Mesenchymal stem cell (in vitro differentiated cells and primary cell): ENCODE measurements at regions not wholly inside any gene's neighbourhood (a gene's known extent, or its start where the extent isn't known, plus 50 kb on each side); places are given as distances from the start of the nearest gene placed in this dataset.

ENCODE experiments used
- DNase-seq: peaks from one replicate; pipeline ENCODE4 v3.0.0-alpha.2; 2013
- H2AFZ ChIP-seq: one replicate; pipeline ENCODE4 v1.6.1; 2013; ENCODE audit warnings: low read depth, mild to moderate bottlenecking, control low read depth, inconsistent platforms, low read length, moderate library complexity
- H2AK5ac ChIP-seq: 2 replicates; pipeline ENCODE4 v1.6.1; 2013; ENCODE audit warnings: low read length, moderate library complexity, mild to moderate bottlenecking, inconsistent platforms; ENCODE audit not compliant: severe bottlenecking
- H2BK120ac ChIP-seq: one replicate; pipeline ENCODE4 v1.6.1; 2013; ENCODE audit warnings: low read depth, mild to moderate bottlenecking, inconsistent platforms, low read length, moderate library complexity
- H2BK12ac ChIP-seq, 2 experiments: one replicate each; pipeline ENCODE4 v1.6.1; 2013; ENCODE audit warnings: inconsistent platforms in 2 of 2, low read length in 2 of 2, mild to moderate bottlenecking in 2 of 2, moderate library complexity in 2 of 2, control low read depth in 1 of 2
- H2BK15ac ChIP-seq: one replicate; pipeline ENCODE4 v1.6.1; 2013; ENCODE audit warnings: mild to moderate bottlenecking, low read depth, inconsistent platforms; ENCODE audit not compliant: poor library complexity, severe bottlenecking
- H2BK5ac ChIP-seq: 2 replicates; pipeline ENCODE4 v1.6.1; 2013; ENCODE audit warnings: low read depth, mild to moderate bottlenecking, low read length, control low read depth, inconsistent platforms; ENCODE audit not compliant: poor library complexity, severe bottlenecking
- H3K14ac ChIP-seq, 2 experiments: one replicate each; pipeline ENCODE4 v1.6.1; 2013; ENCODE audit warnings: inconsistent platforms in 2 of 2, low read length in 2 of 2, control low read depth in 1 of 2, mild to moderate bottlenecking in 1 of 2, moderate library complexity in 1 of 2
- H3K18ac ChIP-seq, 2 experiments: one replicate each; pipeline ENCODE4 v1.6.1; 2013; ENCODE audit warnings: inconsistent platforms in 2 of 2, low read length in 2 of 2, control low read depth in 1 of 2, low read depth in 1 of 2, mild to moderate bottlenecking in 1 of 2
- H3K23ac ChIP-seq, 2 experiments: one replicate each; pipeline ENCODE4 v1.6.1; 2013; ENCODE audit warnings: inconsistent platforms in 2 of 2, low read length in 2 of 2, mild to moderate bottlenecking in 2 of 2, moderate library complexity in 2 of 2, control low read depth in 1 of 2
- H3K27ac ChIP-seq: 2 replicates; pipeline ENCODE4 v1.5.1; 2013; ENCODE audit warnings: mild to moderate bottlenecking, moderate library complexity, low read length, control low read depth, inconsistent platforms; ENCODE audit not compliant: poor library complexity, severe bottlenecking
- H3K27me3 ChIP-seq, 2 experiments: 2 replicates each; pipeline versions ENCODE4 v1.6.1 to v1.7.0; 2013; ENCODE audit warnings: low read length in 2 of 2, mild to moderate bottlenecking in 2 of 2, moderate library complexity in 2 of 2, control low read depth in 1 of 2, inconsistent platforms in 1 of 2; ENCODE audit not compliant: control insufficient read depth in 1 of 2, insufficient read depth in 1 of 2
- H3K36me3 ChIP-seq, 2 experiments: 2 replicates each; pipeline versions ENCODE4 v1.6.1 to v1.7.0; 2013; ENCODE audit warnings: low read length in 2 of 2, control low read depth in 1 of 2, inconsistent platforms in 1 of 2, low read depth in 1 of 2, mild to moderate bottlenecking in 1 of 2; ENCODE audit not compliant: insufficient read depth in 2 of 2, control insufficient read depth in 1 of 2
- H3K4ac ChIP-seq, 2 experiments: one replicate each; pipeline ENCODE4 v1.6.1; 2013; ENCODE audit warnings: inconsistent platforms in 2 of 2, low read length in 2 of 2, mild to moderate bottlenecking in 2 of 2, moderate library complexity in 2 of 2, control low read depth in 1 of 2, low read depth in 1 of 2
- H3K4me1 ChIP-seq: 2 replicates; pipeline ENCODE4 v1.6.1; 2013; ENCODE audit warnings: low read depth, low read length, control low read depth; ENCODE audit not compliant: control insufficient read depth, insufficient read depth
- H3K4me2 ChIP-seq: 2 replicates; pipeline ENCODE4 v1.6.1; 2013; ENCODE audit warnings: low read length, mild to moderate bottlenecking, inconsistent platforms; ENCODE audit not compliant: poor library complexity, severe bottlenecking
- H3K4me3 ChIP-seq, 2 experiments: 2 replicates each; pipeline versions ENCODE4 v1.5.1 to v1.7.0; 2013; ENCODE audit warnings: low read length in 2 of 2, mild to moderate bottlenecking in 2 of 2, control low read depth in 1 of 2, low read depth in 1 of 2; ENCODE audit not compliant: insufficient read depth in 1 of 2
- H3K79me1 ChIP-seq: replicated peaks from 2 replicates; pipeline ENCODE4 v1.6.1; 2013; ENCODE audit warnings: mild to moderate bottlenecking, control low read depth, low read length, inconsistent platforms; ENCODE audit not compliant: poor library complexity, severe bottlenecking
- H3K9ac ChIP-seq: 2 replicates; pipeline ENCODE4 v1.7.0; 2013; ENCODE audit warnings: mild to moderate bottlenecking, low read length, moderate library complexity
- H3K9me3 ChIP-seq: 2 replicates; pipeline ENCODE4 v1.7.0; 2013; ENCODE audit warnings: mild to moderate bottlenecking, low read length; ENCODE audit not compliant: control insufficient read depth
- H4K8ac ChIP-seq: one replicate; pipeline ENCODE4 v1.6.1; 2013; ENCODE audit warnings: inconsistent platforms, mild to moderate bottlenecking, low read length, moderate library complexity
- H4K91ac ChIP-seq: one replicate; pipeline ENCODE4 v1.6.1; 2013; ENCODE audit warnings: mild to moderate bottlenecking, low read length, inconsistent platforms
- WGBS: methylation state at CpG from one replicate; pipeline ENCODE4 v1.1.7; 2013; ENCODE audit warnings: mixed read lengths; 5-methylcytosine and 5-hydroxymethylcytosine counted together

- no peak overlapping the region for H3K4me3 ChIP-seq
- no peak overlapping the region for H3K23ac ChIP-seq
- no peak overlapping the region for H3K4me2 ChIP-seq
- H3K4me1 ChIP-seq, result no peaks in the 10 kb centered on the region
- 98% methylated on average over 2 of the region's 5 CpGs for WGBS
- peaks cover 29% of the 10 kb centered on the region for H3K9me3 ChIP-seq
- H4K91ac ChIP-seq, result no peak overlapping the region
- DNase-seq, result no peak
- H3K4ac ChIP-seq, result no peak overlapping the region
- H3K18ac ChIP-seq, result no peak overlapping the region
- no peaks in the 10 kb centered on the region for H3K79me1 ChIP-seq
- no peak overlapping the region for H2BK15ac ChIP-seq
- no peak overlapping the region for H2BK120ac ChIP-seq
- H2AFZ ChIP-seq, result no peak overlapping the region
- H2BK12ac ChIP-seq, result no peak overlapping the region
- no peak overlapping the region for H3K9ac ChIP-seq
- no peak overlapping the region for H3K14ac ChIP-seq
- H3K27me3 ChIP-seq, result no peaks in the 10 kb centered on the region
- H2AK5ac ChIP-seq, result no peak overlapping the region
- no peak overlapping the region for H2BK5ac ChIP-seq
- no peak overlapping the region for H3K27ac ChIP-seq
- H3K36me3 ChIP-seq, result no peaks in the 10 kb centered on the region
- no peak overlapping the region for H4K8ac ChIP-seq
These were observed 183.4 kb upstream of the CDH20 start for GRCh38 chr18:61149786-61150185.

DNA sequence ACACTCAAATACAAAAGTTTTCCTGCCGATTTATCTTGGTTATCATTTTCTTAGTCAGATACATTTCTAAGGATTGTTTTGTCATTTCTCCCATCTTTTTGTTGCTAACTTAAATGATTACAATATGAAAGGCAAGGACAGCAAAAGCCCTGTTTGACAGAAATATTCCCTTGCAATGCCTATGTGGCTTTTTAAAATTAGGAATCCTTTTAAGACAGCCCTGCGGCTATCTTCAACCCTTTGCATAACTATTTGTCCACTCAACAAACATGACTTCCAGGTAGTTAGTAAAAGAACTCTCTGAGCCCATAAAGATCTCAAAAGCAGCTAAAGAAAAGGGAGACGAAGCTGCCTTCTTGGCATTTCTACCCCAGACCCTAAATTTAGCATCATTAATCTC, 179.7 kb upstream of the CDH20 start:
- Histone ChIP-seq H3K27ac (no peak overlapping the region), H3K4me3 (no peak overlapping the region), H3K4ac (no peak overlapping the region), H2BK5ac (no peak overlapping the region), H2BK12ac (no peak overlapping the region), H4K8ac (no peak overlapping the region), H3K4me2 (no peak overlapping the region), H2BK15ac (no peak overlapping the region), H4K91ac (no peak overlapping the region), H3K9me3 (peaks cover 16% of the 10 kb centered on the region), H3K18ac (no peak overlapping the region), H3K14ac (no peak overlapping the region), H3K27me3 (no peaks in the 10 kb centered on the region), H2BK120ac (no peak overlapping the region), H2AK5ac (no peak overlapping the region), H3K9ac (no peak overlapping the region), H3K23ac (no peak overlapping the region), H2AFZ (no peak overlapping the region), H3K79me1 (no peaks in the 10 kb centered on the region), H3K4me1 (no peaks in the 10 kb centered on the region), H3K36me3 (no peaks in the 10 kb centered on the region)
- no peak for DNase-seq
- 74% methylated on average over 2 of the region's 3 CpGs for WGBS

DNA sequence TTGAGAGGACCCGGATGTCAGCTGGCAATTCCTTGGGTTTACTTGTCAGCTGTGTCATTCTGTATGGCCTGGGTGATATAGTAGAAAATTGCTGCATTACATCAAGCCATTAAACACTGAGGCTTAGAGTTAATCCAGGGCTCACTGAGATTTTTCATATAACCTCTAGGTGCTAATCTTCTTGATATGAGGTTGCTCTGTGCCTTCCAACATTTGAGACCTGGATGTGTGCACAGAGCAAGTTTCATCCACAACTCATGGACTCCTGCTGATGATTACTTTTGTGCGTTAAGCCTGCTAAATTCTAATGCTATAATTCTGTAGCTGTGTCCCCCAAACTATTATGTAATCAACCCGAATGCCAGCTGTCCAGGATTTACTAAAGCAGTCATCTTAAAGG, 178.4 kb upstream of the CDH20 start:
- Histone ChIP-seq H3K14ac (no peak overlapping the region), H3K4me3 (no peak overlapping the region), H2AK5ac (no peak overlapping the region), H4K91ac (no peak overlapping the region), H2BK12ac (no peak overlapping the region), H3K4ac (no peak overlapping the region), H2AFZ (no peak overlapping the region), H3K18ac (no peak overlapping the region), H4K8ac (no peak overlapping the region), H3K4me1 (no peaks in the 10 kb centered on the region), H3K27me3 (no peaks in the 10 kb centered on the region), H3K4me2 (no peak overlapping the region), H2BK120ac (no peak overlapping the region), H3K23ac (no peak overlapping the region), H3K79me1 (no peaks in the 10 kb centered on the region), H3K36me3 (no peaks in the 10 kb centered on the region), H3K27ac (no peak overlapping the region), H3K9me3 (peaks cover 9% of the 10 kb centered on the region), H2BK5ac (no peak overlapping the region), H3K9ac (no peak overlapping the region), H2BK15ac (no peak overlapping the region)
- 83% methylated on average over 3 of the region's 3 CpGs for WGBS
- no peak for DNase-seq

- no peaks in the 10 kb centered on the region for H3K27me3 ChIP-seq
- H3K79me1 ChIP-seq, result no peaks in the 10 kb centered on the region
- H2BK12ac ChIP-seq, result no peak overlapping the region
- H3K4me3 ChIP-seq, result no peak overlapping the region
- H3K9ac ChIP-seq, result no peak overlapping the region
- no peak overlapping the region for H2AFZ ChIP-seq
- H3K23ac ChIP-seq, result no peak overlapping the region
- no CpG with 5 or more reads among the region's 3 CpGs for WGBS
- H3K9me3 ChIP-seq, result peaks cover 2% of the 10 kb centered on the region
- H2BK5ac ChIP-seq, result no peak overlapping the region
- no peak overlapping the region for H2BK15ac ChIP-seq
- no peak overlapping the region for H3K14ac ChIP-seq
- no peak overlapping the region for H3K27ac ChIP-seq
- no peak overlapping the region for H3K4ac ChIP-seq
- no peak for DNase-seq
- H2BK120ac ChIP-seq, result no peak overlapping the region
- H4K8ac ChIP-seq, result no peak overlapping the region
- H3K4me1 ChIP-seq, result no peaks in the 10 kb centered on the region
- no peak overlapping the region for H3K18ac ChIP-seq
- no peak overlapping the region for H4K91ac ChIP-seq
- no peak overlapping the region for H3K4me2 ChIP-seq
- H2AK5ac ChIP-seq, result no peak overlapping the region
- H3K36me3 ChIP-seq, result no peaks in the 10 kb centered on the region
These were observed 177.6 kb upstream of the CDH20 start for GRCh38 chr18:61155586-61155985.
